RKO (cell line): ENCODE measurements at regions not wholly inside any gene's neighbourhood (a gene's known extent, or its start where the extent isn't known, plus 50 kb on each side); places are given as distances from the start of the nearest gene placed in this dataset.
"Not testable (repeated sequence)": the region's sequence is repeated elsewhere in the genome, so short reads cannot be mapped to it uniquely, and the experiment has no call there.

Source experiments
- DNase-seq: peaks from one replicate; pipeline ENCODE4 v3.0.0-alpha.2; 2016; ENCODE audit warnings: low spot score

- not testable (repeated sequence) for DNase-seq
These were observed 59.1 kb upstream of the UBE2E2 start for GRCh38 chr3:23144051-23144450.

DNA sequence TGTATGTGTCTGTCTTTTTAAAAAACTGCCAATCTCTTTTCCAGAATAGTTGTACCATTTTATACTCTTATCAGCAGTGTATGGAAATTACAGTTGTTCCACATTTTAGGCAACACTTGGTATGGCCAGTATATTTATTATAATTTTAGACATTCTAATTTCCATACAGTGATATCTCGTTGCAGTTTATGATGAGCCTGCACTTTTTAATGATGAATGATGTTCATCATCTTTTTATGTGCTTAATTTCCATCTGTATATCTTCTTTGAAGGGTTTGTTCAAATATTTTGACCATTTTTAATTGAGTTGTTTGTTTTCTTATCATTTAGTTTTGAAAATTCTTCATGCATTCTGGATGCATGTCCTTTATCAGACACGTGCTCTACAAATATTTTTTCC lies 57.0 kb upstream of the UBE2E2 start:
- DNase-seq, result no peak

DNA sequence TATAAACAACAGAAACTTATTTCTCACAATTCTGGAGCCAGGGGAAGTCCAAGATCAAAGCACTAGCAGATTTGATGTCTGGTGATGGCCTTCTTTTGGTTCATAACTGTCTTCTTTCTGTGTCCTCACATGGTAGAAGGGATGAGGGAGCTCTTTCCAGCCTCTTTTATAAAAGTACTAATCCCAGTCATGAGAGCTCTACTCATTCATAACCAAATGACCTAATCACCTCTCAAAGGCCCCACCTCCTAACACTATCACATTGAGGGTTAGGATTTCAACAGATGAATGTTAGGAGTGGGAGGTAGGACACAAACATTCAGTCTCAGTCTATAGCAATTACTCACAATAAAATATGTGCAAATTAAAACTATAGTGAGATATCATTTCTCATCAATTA lies 50.1 kb upstream of the UBE2E2 start:
- DNase-seq, result no peak
